ENCODE measurements at regions not wholly inside any gene's neighbourhood (a gene's known extent, or its start where the extent isn't known, plus 50 kb on each side); places are given as distances from the start of the nearest gene placed in this dataset.

DNA sequence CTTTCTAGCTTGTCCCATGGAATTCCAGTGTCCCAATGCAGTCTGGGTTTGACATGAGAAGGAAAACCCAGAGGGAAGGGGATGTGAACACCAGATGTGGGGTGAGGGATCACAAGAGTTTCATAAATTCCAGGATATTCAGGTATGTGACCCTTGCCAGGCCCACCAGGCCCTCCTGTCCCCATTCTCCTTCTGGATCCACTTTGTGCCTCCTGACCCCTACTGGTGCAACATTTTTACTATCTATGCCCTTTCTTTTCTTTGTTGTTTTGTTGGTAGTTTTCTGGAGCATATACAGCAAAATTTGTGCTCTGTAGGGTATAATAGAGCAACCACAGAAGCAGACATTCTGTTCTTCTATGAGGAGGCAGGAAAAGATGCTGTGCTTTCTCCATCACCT, 597.0 kb upstream of the GRAMD2B start:
- TF ChIP-seq, protein P1, sequence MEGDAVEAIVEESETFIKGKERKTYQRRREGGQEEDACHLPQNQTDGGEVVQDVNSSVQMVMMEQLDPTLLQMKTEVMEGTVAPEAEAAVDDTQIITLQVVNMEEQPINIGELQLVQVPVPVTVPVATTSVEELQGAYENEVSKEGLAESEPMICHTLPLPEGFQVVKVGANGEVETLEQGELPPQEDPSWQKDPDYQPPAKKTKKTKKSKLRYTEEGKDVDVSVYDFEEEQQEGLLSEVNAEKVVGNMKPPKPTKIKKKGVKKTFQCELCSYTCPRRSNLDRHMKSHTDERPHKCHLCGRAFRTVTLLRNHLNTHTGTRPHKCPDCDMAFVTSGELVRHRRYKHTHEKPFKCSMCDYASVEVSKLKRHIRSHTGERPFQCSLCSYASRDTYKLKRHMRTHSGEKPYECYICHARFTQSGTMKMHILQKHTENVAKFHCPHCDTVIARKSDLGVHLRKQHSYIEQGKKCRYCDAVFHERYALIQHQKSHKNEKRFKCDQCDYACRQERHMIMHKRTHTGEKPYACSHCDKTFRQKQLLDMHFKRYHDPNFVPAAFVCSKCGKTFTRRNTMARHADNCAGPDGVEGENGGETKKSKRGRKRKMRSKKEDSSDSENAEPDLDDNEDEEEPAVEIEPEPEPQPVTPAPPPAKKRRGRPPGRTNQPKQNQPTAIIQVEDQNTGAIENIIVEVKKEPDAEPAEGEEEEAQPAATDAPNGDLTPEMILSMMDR (IDR thresholded peaks at IDR 0.05), result no peak
- TF ChIP-seq POLR2A (IDR thresholded peaks at IDR 0.05), result no peak

Measured in lower leg skin (tissue), 3 donors.